ENCODE measurements at regions not wholly inside any gene's neighbourhood (a gene's known extent, or its start where the extent isn't known, plus 50 kb on each side); places are given as distances from the start of the nearest gene placed in this dataset.
"Not testable (repeated sequence)": the region's sequence is repeated elsewhere in the genome, so short reads cannot be mapped to it uniquely, and the experiment has no call there.

DNA sequence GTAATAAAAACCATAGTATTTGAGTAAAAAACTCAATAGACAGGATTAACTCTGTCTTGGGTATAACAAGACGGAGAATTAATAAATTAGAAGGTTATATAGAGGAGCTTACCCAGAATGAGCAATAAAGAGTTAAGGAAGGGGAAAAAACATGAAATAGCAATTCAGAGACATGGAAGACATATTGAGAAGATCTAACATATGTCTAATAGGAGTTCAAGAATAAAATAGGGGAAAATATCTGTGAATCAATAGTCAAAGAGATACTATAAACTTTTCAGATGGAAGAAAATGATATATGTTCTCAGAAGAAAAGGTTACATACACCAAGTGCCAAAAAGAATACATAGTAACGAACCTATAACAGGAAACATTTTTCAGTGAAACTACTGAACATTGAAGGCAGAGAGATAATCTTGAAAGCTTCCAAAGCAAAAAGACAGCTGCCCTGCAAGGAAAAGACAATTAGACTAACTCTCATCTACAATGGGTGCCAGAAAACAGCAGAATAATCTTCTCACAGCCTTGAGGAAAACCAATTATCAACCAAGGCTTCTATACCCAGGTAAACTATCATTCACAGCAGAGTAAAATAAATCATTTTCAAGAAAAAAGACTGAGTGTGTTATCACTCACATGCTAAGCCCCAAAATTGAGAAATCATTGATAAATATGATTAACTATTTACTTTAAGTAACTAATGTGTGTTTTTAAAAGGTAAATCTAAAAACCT, 106.0 kb downstream of the ENC1 start:
- DNase-seq, result no peak

DNA sequence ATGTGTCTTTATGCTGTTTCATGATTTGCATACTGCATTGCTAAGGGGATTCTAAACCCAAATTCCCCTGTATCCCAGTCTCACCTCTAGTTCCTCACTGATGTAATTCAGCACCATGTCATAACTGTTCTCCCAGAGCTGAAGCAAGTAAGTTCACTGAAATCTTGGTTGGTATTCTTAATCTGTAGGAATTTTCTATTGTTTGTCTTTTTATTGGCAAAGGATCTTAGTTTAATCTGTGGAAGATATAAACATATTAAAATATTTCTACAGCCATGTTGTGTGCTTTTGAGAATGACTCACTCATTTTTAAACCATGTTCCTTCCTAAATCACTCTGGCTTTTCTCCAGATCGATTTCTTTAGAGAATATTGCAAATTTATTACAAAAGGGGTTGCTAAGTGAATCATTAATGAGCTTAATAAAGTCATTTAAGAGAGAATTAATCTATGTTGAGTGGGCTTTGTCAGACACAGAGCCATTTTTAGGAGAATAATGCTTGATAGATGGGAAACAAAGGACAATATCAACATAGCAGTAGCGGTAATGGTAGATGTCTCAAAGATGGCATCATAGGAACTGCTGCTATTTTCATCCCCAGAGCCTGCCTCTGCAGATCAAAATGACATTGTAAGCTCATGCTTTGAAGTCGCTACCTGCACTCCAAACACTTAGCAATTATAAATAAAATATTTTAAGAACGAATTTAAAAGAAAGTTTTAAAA, 110.0 kb downstream of the ENC1 start:
- no peak for DNase-seq

DNA sequence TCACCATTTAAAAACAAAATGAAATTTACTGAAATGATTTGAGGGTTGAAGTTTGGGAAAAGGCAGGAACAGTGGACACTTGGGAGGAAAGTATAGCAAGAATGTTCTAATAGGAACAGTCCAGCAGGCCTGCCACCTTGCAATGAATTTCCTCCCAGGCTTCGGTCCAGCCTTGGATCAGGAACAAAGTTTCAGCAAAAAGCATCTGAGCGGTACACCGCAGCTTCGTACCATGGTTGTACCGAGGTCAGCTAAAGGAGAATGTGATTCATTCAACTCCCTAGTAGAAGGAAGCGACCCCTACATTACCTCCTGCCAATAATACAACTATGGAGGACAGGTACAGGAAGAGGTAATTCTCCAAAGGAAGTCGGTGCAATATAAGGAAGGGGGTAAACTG, 111.4 kb downstream of the ENC1 start:
- DNase-seq, result no peak

DNA sequence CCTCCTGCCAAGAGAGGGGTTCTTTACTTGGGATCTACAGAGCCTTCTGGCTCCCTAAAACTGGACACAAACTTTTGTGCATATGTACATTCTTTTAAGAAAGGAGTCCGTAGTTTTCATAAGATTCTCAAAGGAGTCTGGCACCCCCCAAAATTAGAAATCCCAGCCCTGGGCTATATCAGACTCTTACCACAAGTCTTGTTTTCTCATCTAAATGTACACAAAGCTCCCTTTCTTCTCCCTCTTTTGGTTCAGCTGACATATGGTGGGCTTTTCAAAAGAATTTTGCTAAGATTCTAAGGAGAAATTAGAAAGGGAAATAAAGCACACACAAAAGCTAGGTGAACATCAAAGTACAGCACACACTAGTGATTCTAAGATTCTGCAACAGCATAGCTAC, 114.4 kb downstream of the ENC1 start:
- DNase-seq, result no peak

GRCh38 chr5:74524767-74525166, 115.8 kb downstream of the ENC1 start:
- not testable (repeated sequence) for DNase-seq

- not testable (repeated sequence) for DNase-seq
Measured at GRCh38 chr5:74523698-74524097, 116.8 kb downstream of the ENC1 start.

DNA sequence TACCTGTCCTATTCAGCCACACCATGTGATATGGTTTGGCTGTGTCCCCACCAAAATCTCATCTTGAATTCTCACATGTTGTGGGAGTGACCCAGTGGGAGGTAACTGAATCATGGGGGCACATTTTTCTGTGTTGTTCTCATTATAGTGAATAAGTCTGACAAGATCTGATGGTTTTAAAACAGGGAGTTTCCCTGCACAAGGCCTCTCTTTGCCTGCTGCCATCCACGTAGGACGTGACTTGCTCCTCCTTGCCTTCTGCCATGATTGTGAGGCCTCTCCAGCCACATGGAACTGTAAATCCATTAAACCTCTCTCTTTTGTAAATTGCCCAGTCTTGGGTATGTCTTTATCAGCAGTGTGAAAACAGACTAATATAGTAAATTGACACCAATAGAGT, 117.7 kb downstream of the ENC1 start:
- not testable (repeated sequence) for DNase-seq

DNA sequence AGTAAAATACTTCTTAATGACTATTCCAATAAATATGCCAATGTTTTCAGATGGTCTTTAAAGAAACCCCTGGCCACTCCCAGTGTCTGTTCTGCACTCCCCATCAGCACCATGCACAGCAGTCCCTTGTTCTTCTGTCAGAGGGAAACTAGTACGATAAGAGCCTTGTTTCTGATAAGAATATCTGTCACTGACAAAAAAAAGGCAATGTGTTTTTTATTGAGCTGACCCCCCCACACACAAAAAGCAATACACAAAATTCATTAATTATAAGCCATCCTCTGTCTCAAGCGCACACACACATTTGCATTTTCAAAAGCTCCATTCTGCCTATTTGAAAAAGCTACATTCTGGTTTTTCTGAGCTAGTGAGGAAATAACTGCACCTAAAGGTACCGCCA, 119.1 kb downstream of the ENC1 start:
- no peak for DNase-seq

DNA sequence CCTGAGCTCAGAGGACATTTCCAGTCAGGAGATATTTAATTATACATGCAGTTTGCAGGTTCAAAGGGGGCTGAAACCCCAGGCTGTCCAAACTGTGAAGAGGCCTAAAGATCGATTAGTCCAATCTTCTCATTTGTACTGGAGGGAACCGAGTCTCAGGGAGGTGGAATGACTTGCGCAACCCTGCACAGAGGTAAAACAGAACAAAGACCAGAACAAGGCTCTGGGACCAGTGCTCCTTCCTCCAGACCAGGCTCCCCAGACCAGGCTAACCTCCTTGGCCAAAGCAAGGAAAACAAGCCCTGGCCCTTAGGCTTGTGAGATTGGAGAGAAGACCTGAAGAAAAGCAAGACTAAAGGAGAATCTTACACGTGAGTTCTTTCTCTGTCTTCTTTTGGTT, 120.8 kb downstream of the ENC1 start:
- DNase-seq, result no peak

- peak in 1 of 2 donors; percentile 12 for DNase-seq
Measured at GRCh38 chr5:74519161-74519571, 121.4 kb downstream of the ENC1 start.

DNA sequence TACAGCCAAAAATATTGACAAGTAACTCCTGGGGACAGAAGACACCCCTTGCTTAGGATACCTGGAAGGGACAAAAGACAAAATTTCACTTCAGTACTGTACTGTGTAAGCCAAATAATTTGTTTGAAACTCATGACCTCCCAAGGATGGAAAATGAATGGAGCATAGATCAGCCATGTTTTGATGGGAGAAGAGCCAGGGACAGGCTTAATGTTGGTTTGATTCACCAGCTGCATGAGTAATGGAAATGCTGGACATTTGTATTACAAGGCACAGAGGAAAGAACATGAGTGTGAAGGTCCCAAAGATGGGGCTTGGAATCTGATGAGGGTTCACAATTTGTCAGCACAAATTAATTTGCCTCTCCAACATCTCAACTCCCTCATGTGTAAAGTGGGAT, 122.8 kb downstream of the ENC1 start:
- DNase-seq, result no peak

- no peak for DNase-seq
Measured at GRCh38 chr5:74516211-74516636, 124.3 kb downstream of the ENC1 start.

- DNase-seq, result no peak
Measured at GRCh38 chr5:74514888-74515551, 125.5 kb downstream of the ENC1 start.

DNA sequence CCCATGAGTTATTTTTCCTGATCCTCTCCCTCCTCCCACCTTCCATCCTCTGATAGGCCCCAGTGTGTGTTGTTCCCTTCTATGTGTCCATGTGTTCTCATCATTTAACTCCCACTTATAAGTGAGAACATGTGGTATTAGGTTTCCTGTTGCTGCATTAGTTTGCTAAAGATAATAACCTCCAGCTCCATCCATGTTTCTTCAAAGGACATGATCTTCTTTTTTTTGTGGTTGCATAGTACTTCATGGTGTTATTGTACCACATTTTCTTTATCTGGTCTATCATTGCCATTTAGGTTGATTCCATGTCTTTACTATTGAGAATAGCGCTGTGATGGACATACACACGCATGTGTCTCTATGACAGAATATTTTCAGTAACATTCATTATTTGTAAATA, 128.8 kb downstream of the ENC1 start:
- not testable (repeated sequence) for DNase-seq

- DNase-seq, result no peak
Measured at GRCh38 chr5:74510476-74511075, 130.0 kb downstream of the ENC1 start.

GRCh38 chr5:74507370-74508005, 133.0 kb downstream of the ENC1 start:
- DNase-seq, result no peak

DNA sequence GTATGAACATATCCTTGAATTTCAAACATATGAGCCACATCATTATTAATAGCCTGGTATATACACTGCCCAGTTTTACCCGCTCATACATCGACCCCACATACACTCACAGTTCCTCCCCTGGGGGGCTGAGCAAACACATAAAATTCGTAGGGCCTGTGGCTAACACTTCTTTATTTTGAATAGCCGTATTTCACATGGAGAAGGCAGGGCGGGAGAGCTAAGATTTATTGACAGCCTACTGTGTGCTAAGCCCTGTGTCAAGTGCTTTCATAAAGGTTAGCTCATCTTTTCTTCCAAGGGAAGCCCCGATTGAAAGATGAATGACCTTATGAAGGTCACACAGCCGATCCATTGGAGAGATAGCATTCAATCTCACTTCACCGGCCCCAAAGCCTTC, 134.4 kb downstream of the ENC1 start:
- DNase-seq, result no peak

- DNase-seq, result no peak
Measured at GRCh38 chr5:74504463-74504862, 136.1 kb downstream of the ENC1 start.

GRCh38 chr5:74502479-74502950, 138.0 kb downstream of the ENC1 start:
- no peak for DNase-seq

DNA sequence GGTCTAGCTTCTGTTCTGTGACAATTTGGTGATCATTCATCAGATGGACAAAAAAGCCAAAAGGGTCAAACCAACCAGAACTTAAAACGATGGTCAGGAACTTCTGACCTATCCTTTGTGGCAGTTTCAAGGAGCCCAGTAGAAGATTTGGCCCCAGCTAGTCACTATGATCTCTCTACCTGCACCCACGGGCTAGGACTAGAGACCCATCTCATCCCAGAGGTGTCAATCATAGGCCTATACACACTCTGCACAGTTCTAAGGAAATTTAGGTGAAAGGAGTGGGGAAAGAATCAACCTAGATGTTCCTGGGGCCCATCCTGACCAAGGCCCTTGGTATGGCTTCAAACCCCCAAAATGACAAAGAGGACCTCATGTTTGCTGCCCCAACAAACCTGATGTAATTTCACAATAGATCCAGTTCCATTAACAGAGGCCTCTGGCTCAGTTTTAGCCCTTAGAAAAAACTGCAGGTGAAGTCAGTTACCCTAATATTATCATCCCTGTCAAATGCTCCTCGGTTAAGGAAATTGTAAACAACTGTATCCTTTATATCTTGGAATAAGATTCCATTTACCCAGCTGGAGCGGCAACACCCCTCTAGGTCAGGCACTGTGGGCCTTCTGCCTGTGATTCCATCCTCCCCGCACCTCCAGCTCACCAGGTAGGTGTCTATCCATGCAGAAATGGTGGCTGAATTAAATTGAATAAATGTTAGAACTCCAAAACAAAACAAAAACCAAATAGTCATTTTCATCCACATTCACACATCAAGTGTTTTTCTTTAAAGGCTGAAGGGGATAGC, 138.7 kb downstream of the ENC1 start:
- no peak for DNase-seq

DNA sequence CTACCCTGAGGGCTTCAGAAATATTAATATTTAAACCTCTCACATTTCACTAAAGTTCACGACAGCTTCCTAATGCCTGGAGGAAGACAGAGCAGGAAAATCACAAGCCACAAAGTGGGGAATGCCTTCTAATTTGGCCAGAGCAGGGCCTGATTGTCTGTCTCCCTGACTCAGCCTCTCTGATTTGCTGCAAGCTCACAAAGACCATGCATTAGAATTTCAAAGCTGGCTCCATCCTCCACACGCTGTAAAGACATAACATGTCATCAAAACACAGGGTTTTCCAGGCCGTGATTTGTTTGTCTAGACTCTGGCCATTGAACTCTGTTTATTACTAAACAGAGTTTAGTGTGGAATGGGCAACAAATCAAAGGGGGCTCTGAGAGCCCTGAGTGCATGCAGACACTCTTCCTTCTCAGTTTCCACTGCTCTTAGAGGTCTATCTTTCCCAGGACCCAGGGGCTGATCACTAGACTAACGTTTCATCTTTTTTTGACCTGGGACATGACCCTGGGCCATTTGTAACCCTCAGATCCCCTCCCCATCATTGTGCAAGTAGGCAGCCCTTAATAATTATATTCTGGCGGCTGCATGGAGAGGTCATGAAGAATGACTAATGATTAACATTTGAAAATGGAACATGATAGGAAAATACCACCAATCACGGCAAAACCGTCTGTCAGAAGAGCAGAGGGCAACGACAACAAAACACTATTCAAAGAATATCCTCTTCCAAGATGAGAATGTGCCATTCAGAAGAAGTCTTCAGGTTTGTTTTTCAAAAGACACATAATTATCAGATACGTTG, 140.2 kb downstream of the ENC1 start:
- no peak for DNase-seq

Measured in CD4-positive, alpha-beta T cell treated with Interleukin-4 for 1 hour (primary cell).